Neuronal stem cell (in vitro differentiated cells): ENCODE measurements at regions not wholly inside any gene's neighbourhood (a gene's known extent, or its start where the extent isn't known, plus 50 kb on each side); places are given as distances from the start of the nearest gene placed in this dataset.

ENCODE experiments used
- DNase-seq: peaks from one replicate; pipeline ENCODE4 v3.0.0-alpha.2; 2013; ENCODE audit warnings: low spot score
- H2AFZ ChIP-seq: one replicate; pipeline ENCODE4 v1.6.1; 2013; ENCODE audit warnings: mild to moderate bottlenecking, low read length, inconsistent platforms
- H2AK5ac ChIP-seq: 2 replicates; pipeline ENCODE4 v1.6.1; 2013; ENCODE audit warnings: low read depth, mild to moderate bottlenecking, inconsistent platforms, low read length, moderate library complexity, mixed read lengths
- H2BK120ac ChIP-seq: 2 replicates; pipeline ENCODE4 v1.6.1; 2013; ENCODE audit warnings: low read depth, mild to moderate bottlenecking, inconsistent platforms, low read length, moderate library complexity, mixed read lengths
- H2BK12ac ChIP-seq: one replicate; pipeline ENCODE4 v1.6.1; 2013; ENCODE audit warnings: low read length, inconsistent platforms
- H2BK15ac ChIP-seq: 2 replicates; pipeline ENCODE4 v1.6.1; 2013; ENCODE audit warnings: mild to moderate bottlenecking, low read length, inconsistent platforms, mixed read lengths
- H2BK5ac ChIP-seq: one replicate; pipeline ENCODE4 v1.6.1; 2013; ENCODE audit warnings: inconsistent platforms, mild to moderate bottlenecking, low read length, moderate library complexity
- H3K14ac ChIP-seq: one replicate; pipeline ENCODE4 v1.6.1; 2013; ENCODE audit warnings: low read length, inconsistent platforms
- H3K18ac ChIP-seq: 2 replicates; pipeline ENCODE4 v1.6.1; 2013; ENCODE audit warnings: low read length, inconsistent platforms
- H3K23ac ChIP-seq: 2 replicates; pipeline ENCODE4 v1.6.1; 2013; ENCODE audit warnings: low read depth, mild to moderate bottlenecking, mixed read lengths, low read length, inconsistent platforms; ENCODE audit not compliant: poor library complexity
- H3K27ac ChIP-seq: replicated peaks from 3 replicates; pipeline ENCODE4 v1.5.1; 2013; ENCODE audit warnings: low read length, inconsistent platforms
- H3K27me3 ChIP-seq, 3 experiments: 2 replicates each; pipeline ENCODE4 v1.6.1; 2013; ENCODE audit warnings: low read length in 3 of 3, mild to moderate bottlenecking in 2 of 3, inconsistent platforms in 1 of 3, low read depth in 1 of 3, mixed read lengths in 1 of 3, moderate library complexity in 1 of 3; ENCODE audit not compliant: control insufficient read depth in 3 of 3, insufficient read depth in 3 of 3
- H3K36me3 ChIP-seq, 2 donors: replicated peaks in 1 of 2; 2 replicates each; pipeline ENCODE4 v1.6.1; 2013; ENCODE audit warnings: low read length in 2 of 2; ENCODE audit not compliant: control insufficient read depth in 2 of 2, insufficient read depth in 2 of 2
- H3K4ac ChIP-seq: 2 replicates; pipeline ENCODE4 v1.6.1; 2013; ENCODE audit warnings: inconsistent platforms, mild to moderate bottlenecking, low read length, moderate library complexity
- H3K4me1 ChIP-seq, 2 donors: 1 replicate in 1 of 2; 2 replicates in 1 of 2; pipeline ENCODE4 v1.6.1; 2013; ENCODE audit warnings: low read length in 2 of 2, low read depth in 1 of 2; ENCODE audit not compliant: control insufficient read depth in 2 of 2, insufficient read depth in 1 of 2
- H3K4me2 ChIP-seq: one replicate; pipeline ENCODE4 v1.6.1; 2013; ENCODE audit warnings: mild to moderate bottlenecking, low read length, inconsistent platforms; ENCODE audit not compliant: insufficient read depth, poor library complexity, severe bottlenecking
- H3K4me3 ChIP-seq, 2 donors: 2 replicates each; pipeline ENCODE4 v1.5.1; 2013; ENCODE audit warnings: low read length in 2 of 2, mild to moderate bottlenecking in 2 of 2, inconsistent platforms in 1 of 2, moderate library complexity in 1 of 2
- H3K79me1 ChIP-seq: one replicate; pipeline ENCODE4 v1.6.1; 2013; ENCODE audit warnings: low read depth, mild to moderate bottlenecking, inconsistent platforms, low read length, moderate library complexity
- H3K9ac ChIP-seq: one replicate; pipeline ENCODE4 v1.6.1; 2013; ENCODE audit warnings: mild to moderate bottlenecking, low read depth, low read length, inconsistent platforms; ENCODE audit not compliant: poor library complexity
- H3K9me3 ChIP-seq, 2 donors: replicated peaks in 1 of 2; 2 replicates each; pipeline versions ENCODE3 to v1.6.1; 2013; ENCODE audit warnings: low read length in 2 of 2, mild to moderate bottlenecking in 2 of 2, inconsistent platforms in 1 of 2, low read depth in 1 of 2, mixed read lengths in 1 of 2, moderate library complexity in 1 of 2; ENCODE audit not compliant: control insufficient read depth in 2 of 2, insufficient read depth in 1 of 2
- H4K8ac ChIP-seq: one replicate; pipeline ENCODE4 v1.6.1; 2013; ENCODE audit warnings: low read depth, mild to moderate bottlenecking, inconsistent platforms, low read length, moderate library complexity
- H4K91ac ChIP-seq: one replicate; pipeline ENCODE4 v1.6.1; 2013; ENCODE audit warnings: low read length, low read depth, mild to moderate bottlenecking, inconsistent platforms; ENCODE audit not compliant: poor library complexity
- WGBS, 2 donors: extraction: QIAGEN DNeasy Blood & Tissue Kit; methylation state at CpG; one replicate each; pipeline ENCODE4 v1.1.7; 2013; ENCODE audit warnings: missing lambda C conversion rate in 2 of 2, mixed read lengths in 1 of 2; ENCODE audit not compliant: insufficient read length in 2 of 2, insufficient replicate concordance in 1 of 2; ENCODE audit errors: extremely low coverage in 2 of 2; 5-methylcytosine and 5-hydroxymethylcytosine counted together

- Histone ChIP-seq H3K36me3 (no peaks in the 10 kb centered on the region), H2BK120ac (no peak overlapping the region), H2AK5ac (no peak overlapping the region), H3K27ac (no peak overlapping the region), H3K4me2 (no peak overlapping the region), H2BK15ac (no peak overlapping the region), H3K9ac (no peak overlapping the region), H3K27me3 (peaks cover 0 to 3% (median 0%) of the 10 kb centered on the region in 3 experiments), H3K4me1 (peaks cover 0 to 6% of the 10 kb centered on the region in 2 donors), H4K91ac (no peak overlapping the region), H2BK5ac (no peak overlapping the region), H3K23ac (no peak overlapping the region), H2BK12ac (no peak overlapping the region), H3K79me1 (no peaks in the 10 kb centered on the region), H3K9me3 (no peaks in the 10 kb centered on the region), H2AFZ (no peak overlapping the region), H3K18ac (no peak overlapping the region), H4K8ac (no peak overlapping the region), H3K14ac (no peak overlapping the region), H3K4ac (no peak overlapping the region), H3K4me3 (no peak overlapping the region)
- 100% methylated on average over 1 of the region's 7 CpGs; no CpG with 5 or more reads in 1 of the 2 donors for WGBS, 2 donors
- DNase-seq: no peak
These were observed 180.3 kb downstream of the EMP1 start for GRCh38 chr12:13376610-13377373.

- Histone ChIP-seq H2BK120ac (no peak overlapping the region), H3K4ac (no peak overlapping the region), H2BK12ac (no peak overlapping the region), H3K36me3 (no peaks in the 10 kb centered on the region), H3K18ac (no peak overlapping the region), H2BK15ac (no peak overlapping the region), H2BK5ac (no peak overlapping the region), H2AK5ac (no peak overlapping the region), H3K79me1 (no peaks in the 10 kb centered on the region), H4K91ac (no peak overlapping the region), H3K23ac (no peak overlapping the region), H3K4me1 (peaks cover 0 to 6% of the 10 kb centered on the region in 2 donors), H2AFZ (no peak overlapping the region), H3K4me3 (no peak overlapping the region), H3K14ac (no peak overlapping the region), H3K9me3 (no peaks in the 10 kb centered on the region), H3K27ac (no peak overlapping the region), H3K27me3 (peaks cover 0 to 5% (median 0%) of the 10 kb centered on the region in 3 experiments), H4K8ac (no peak overlapping the region), H3K9ac (no peak overlapping the region), H3K4me2 (no peak overlapping the region)
- DNase-seq: no peak
- WGBS, 2 donors: no CpG with 5 or more reads among the region's 2 CpGs
These were observed 179.2 kb downstream of the EMP1 start for GRCh38 chr12:13375583-13376345.

GRCh38 chr12:13374793-13375192, 178.3 kb downstream of the EMP1 start:
- WGBS, 2 donors: no CpG with 5 or more reads among the region's 5 CpGs
- no peak overlapping the region for H3K4me2 ChIP-seq
- no peak for DNase-seq
- H3K27ac ChIP-seq: no peak overlapping the region
- H3K9me3 ChIP-seq: no peaks in the 10 kb centered on the region
- H4K8ac ChIP-seq: no peak overlapping the region
- no peak overlapping the region for H2AK5ac ChIP-seq
- no peaks in the 10 kb centered on the region for H3K36me3 ChIP-seq
- H2BK15ac ChIP-seq: no peak overlapping the region
- no peak overlapping the region for H2AFZ ChIP-seq
- no peak overlapping the region for H3K4ac ChIP-seq
- no peak overlapping the region for H4K91ac ChIP-seq
- H3K23ac ChIP-seq: no peak overlapping the region
- no peak overlapping the region for H2BK5ac ChIP-seq
- peaks cover 0 to 5% of the 10 kb centered on the region in 2 donors for H3K4me1 ChIP-seq
- H3K27me3 ChIP-seq: peaks cover 0 to 5% (median 0%) of the 10 kb centered on the region in 3 experiments
- no peak overlapping the region for H3K18ac ChIP-seq
- H3K14ac ChIP-seq: no peak overlapping the region
- H2BK12ac ChIP-seq: no peak overlapping the region
- no peaks in the 10 kb centered on the region for H3K79me1 ChIP-seq
- no peak overlapping the region for H3K9ac ChIP-seq
- no peak overlapping the region for H3K4me3 ChIP-seq
- H2BK120ac ChIP-seq: no peak overlapping the region

GRCh38 chr12:13373803-13374202, 177.3 kb downstream of the EMP1 start:
- DNase-seq: no peak
- Histone ChIP-seq H2AK5ac (no peak overlapping the region), H3K27ac (no peak overlapping the region), H3K14ac (no peak overlapping the region), H2BK120ac (no peak overlapping the region), H3K79me1 (no peaks in the 10 kb centered on the region), H3K4ac (no peak overlapping the region), H4K91ac (no peak overlapping the region), H3K18ac (no peak overlapping the region), H3K36me3 (no peaks in the 10 kb centered on the region), H2BK15ac (no peak overlapping the region), H3K4me2 (no peak overlapping the region), H2AFZ (no peak overlapping the region), H3K27me3 (peaks cover 0 to 5% (median 0%) of the 10 kb centered on the region in 3 experiments), H3K23ac (no peak overlapping the region), H4K8ac (no peak overlapping the region), H2BK5ac (no peak overlapping the region), H2BK12ac (no peak overlapping the region), H3K9me3 (no peaks in the 10 kb centered on the region), H3K9ac (no peak overlapping the region), H3K4me3 (no peak overlapping the region), H3K4me1 (peaks cover 0 to 4% of the 10 kb centered on the region in 2 donors)
- no CpG with 5 or more reads among the region's 2 CpGs for WGBS, 2 donors
